ENCODE measurements at regions not wholly inside any gene's neighbourhood (a gene's known extent, or its start where the extent isn't known, plus 50 kb on each side); places are given as distances from the start of the nearest gene placed in this dataset.

GRCh38 chr11:35066030-35066429 is 72.9 kb upstream of the CD44 start (continued):
- TF ChIP-seq ZNF219 (CRISPR knock-in tag; IDR thresholded peaks at IDR 0.05; ENCODE audit: borderline replicate concordance) (no peak), MYBL2 (CRISPR knock-in tag; IDR thresholded peaks at IDR 0.05) (no peak), ATF6 (CRISPR knock-in tag; IDR thresholded peaks at IDR 0.05) (no peak), IRF1 (CRISPR knock-in tag; IDR thresholded peaks at IDR 0.05) (no peak), ZNF423 (CRISPR knock-in tag; IDR thresholded peaks at IDR 0.05) (no peak), ZNF416 (CRISPR knock-in tag; IDR thresholded peaks at IDR 0.05) (no peak), NR2C2 (CRISPR knock-in tag; IDR thresholded peaks at IDR 0.05) (no peak)

GRCh38 chr11:35066783-35067423 is 72.1 kb upstream of the CD44 start:
- peaks cover 11% of the 10 kb centered on the region; the same call in 1 of the 2 replicates for H3K36me3 Mint-ChIP-seq
- CTCF ChIA-PET = no interaction called here
- POLR2A ChIA-PET = no interaction called here
- no peak overlapping the region for H3K4me3 Mint-ChIP-seq
- H3K9me3 Mint-ChIP-seq = peaks cover 16% of the 10 kb centered on the region
- peaks cover 3% of the 10 kb centered on the region; the same call in 1 of the 2 replicates for H3K27me3 Mint-ChIP-seq (ENCODE audit: low read depth)
- ATAC-seq = no peak
- no peak for DNase-seq (ENCODE audit: low spot score)
- H3K4me1 Mint-ChIP-seq = no peaks in the 10 kb centered on the region
- no peak for TF ChIP-seq SMAD4 (CRISPR knock-in tag; IDR thresholded peaks at IDR 0.05)
- H3K27ac Mint-ChIP-seq = no peak overlapping the region

GRCh38 chr11:35071722-35072121 is 67.2 kb upstream of the CD44 start:
- POLR2A ChIA-PET = no interaction called here
- no peak overlapping the region for H3K4me3 Mint-ChIP-seq
- no peak for TF ChIP-seq ERG (CRISPR knock-in tag; IDR thresholded peaks at IDR 0.05)
- TF ChIP-seq PREB (CRISPR knock-in tag; IDR thresholded peaks at IDR 0.05; ENCODE audit: borderline replicate concordance) = no peak
- no peak for TF ChIP-seq SMAD3 (CRISPR knock-in tag; IDR thresholded peaks at IDR 0.05; ENCODE audit: borderline replicate concordance)
- TF ChIP-seq ZNF232 (CRISPR knock-in tag; IDR thresholded peaks at IDR 0.05) = no peak
- no peak for TF ChIP-seq FOXP1 (CRISPR knock-in tag; IDR thresholded peaks at IDR 0.05; ENCODE audit: borderline replicate concordance)
- TF ChIP-seq NFYB (CRISPR knock-in tag; conservative IDR thresholded peaks at IDR 0.05; ENCODE audit: low read depth) = no peak
- TF ChIP-seq USF2 (CRISPR knock-in tag; IDR thresholded peaks at IDR 0.05) = no peak
- TF ChIP-seq NR3C1 (CRISPR knock-in tag; conservative IDR thresholded peaks at IDR 0.05; ENCODE audit: low read depth) = no peak
- TF ChIP-seq ELF4 (CRISPR knock-in tag; IDR thresholded peaks at IDR 0.05; ENCODE audit: low read depth) = no peak
- TF ChIP-seq JUN (CRISPR knock-in tag; IDR thresholded peaks at IDR 0.05) = no peak
- no peak for TF ChIP-seq TP53 (CRISPR knock-in tag; IDR thresholded peaks at IDR 0.05)
- no peak for TF ChIP-seq CDX4 (CRISPR knock-in tag; IDR thresholded peaks at IDR 0.05; ENCODE audit: borderline replicate concordance)
- TF ChIP-seq CREB1 (CRISPR knock-in tag; IDR thresholded peaks at IDR 0.05) = no peak
- no peak for TF ChIP-seq RELA (CRISPR knock-in tag; IDR thresholded peaks at IDR 0.05; ENCODE audit: borderline replicate concordance)
- no peak for TF ChIP-seq E2F4 (CRISPR knock-in tag; IDR thresholded peaks at IDR 0.05; ENCODE audit: borderline replicate concordance, low read depth)
- no peak for TF ChIP-seq ATF1 (CRISPR knock-in tag; IDR thresholded peaks at IDR 0.05)
- TF ChIP-seq ZBTB43 (CRISPR knock-in tag; IDR thresholded peaks at IDR 0.05) = no peak

More at GRCh38 chr11:35071722-35072121, 67.2 kb upstream of the CD44 start:
- peaks cover 11% of the 10 kb centered on the region; the same call in 1 of the 2 replicates for H3K36me3 Mint-ChIP-seq
- CTCF ChIA-PET = no interaction called here
- ATAC-seq (no peak), DNase-seq (ENCODE audit: low spot score) (no peak)
- no peaks in the 10 kb centered on the region for H3K4me1 Mint-ChIP-seq
- no peak overlapping the region for H3K27ac Mint-ChIP-seq
- H3K9me3 Mint-ChIP-seq = peaks cover 16% of the 10 kb centered on the region
- peaks cover 3% of the 10 kb centered on the region; the same call in 1 of the 2 replicates for H3K27me3 Mint-ChIP-seq (ENCODE audit: low read depth)
